Inflammatory macrophage treated with lipopolysaccharide for 1 hour (primary cell): ENCODE measurements at regions not wholly inside any gene's neighbourhood (a gene's known extent, or its start where the extent isn't known, plus 50 kb on each side); places are given as distances from the start of the nearest gene placed in this dataset.
"Not testable (repeated sequence)": the region's sequence is repeated elsewhere in the genome, so short reads cannot be mapped to it uniquely, and the experiment has no call there.

ENCODE experiments used
- DNase-seq, 2 donors: peaks; one replicate each; pipeline ENCODE4 v3.0.0-alpha.2; 2020 to 2022

- DNase-seq = no peak
These were observed 423.0 kb downstream of the FUT8 start for GRCh38 chr14:65835501-65835900.

GRCh38 chr14:65838565-65838964 is 426.0 kb downstream of the FUT8 start:
- no peak for DNase-seq

- no peak for DNase-seq
These were observed 427.7 kb downstream of the FUT8 start for GRCh38 chr14:65840118-65840751.

- no peak for DNase-seq
These were observed 428.3 kb downstream of the FUT8 start for GRCh38 chr14:65840786-65841185.

GRCh38 chr14:65846196-65846868 is 433.8 kb downstream of the FUT8 start:
- no peak for DNase-seq

- DNase-seq = no peak
These were observed 434.7 kb downstream of the FUT8 start for GRCh38 chr14:65847075-65847847.

- not testable (repeated sequence) for DNase-seq
These were observed 435.4 kb downstream of the FUT8 start for GRCh38 chr14:65847931-65848330.

- no peak for DNase-seq
These were observed 436.6 kb downstream of the FUT8 start for GRCh38 chr14:65849091-65849490.

- no peak for DNase-seq
These were observed 437.0 kb downstream of the FUT8 start for GRCh38 chr14:65849558-65849957.

- no peak for DNase-seq
These were observed 438.1 kb downstream of the FUT8 start for GRCh38 chr14:65850429-65851135.

- no peak for DNase-seq
These were observed 440.2 kb downstream of the FUT8 start for GRCh38 chr14:65852689-65853088.

GRCh38 chr14:65853407-65853955 is 441.0 kb downstream of the FUT8 start:
- no peak for DNase-seq

GRCh38 chr14:65854215-65854614 is 441.7 kb downstream of the FUT8 start:
- no peak for DNase-seq

- no peak for DNase-seq
These were observed 448.6 kb downstream of the FUT8 start for GRCh38 chr14:65860956-65861611.

- no peak for DNase-seq
These were observed 452.0 kb downstream of the FUT8 start for GRCh38 chr14:65864549-65864948.

GRCh38 chr14:65864984-65865383 is 452.5 kb downstream of the FUT8 start:
- DNase-seq = no peak

- DNase-seq = no peak
These were observed 453.9 kb downstream of the FUT8 start for GRCh38 chr14:65866448-65866847.

GRCh38 chr14:65866886-65867285 is 454.4 kb downstream of the FUT8 start:
- no peak for DNase-seq

GRCh38 chr14:65867333-65867732 is 454.8 kb downstream of the FUT8 start:
- no peak for DNase-seq

GRCh38 chr14:65872536-65872935 is 460.0 kb downstream of the FUT8 start:
- DNase-seq = no peak

GRCh38 chr14:65877166-65877565 is 464.6 kb downstream of the FUT8 start:
- no peak for DNase-seq

- DNase-seq = no peak
These were observed 465.1 kb downstream of the FUT8 start for GRCh38 chr14:65877624-65878023.

- no peak for DNase-seq
These were observed 466.1 kb downstream of the FUT8 start for GRCh38 chr14:65878586-65878985.
